IPS DF 19.7 (cell line): ENCODE measurements at regions not wholly inside any gene's neighbourhood (a gene's known extent, or its start where the extent isn't known, plus 50 kb on each side); places are given as distances from the start of the nearest gene placed in this dataset.
"Not testable (repeated sequence)": the region's sequence is repeated elsewhere in the genome, so short reads cannot be mapped to it uniquely, and the experiment has no call there.

ENCODE experiments used
- DNase-seq: peaks from one replicate; pipeline ENCODE4 v3.0.0-alpha.2; 2013; ENCODE audit warnings: low read depth, low spot score

DNA sequence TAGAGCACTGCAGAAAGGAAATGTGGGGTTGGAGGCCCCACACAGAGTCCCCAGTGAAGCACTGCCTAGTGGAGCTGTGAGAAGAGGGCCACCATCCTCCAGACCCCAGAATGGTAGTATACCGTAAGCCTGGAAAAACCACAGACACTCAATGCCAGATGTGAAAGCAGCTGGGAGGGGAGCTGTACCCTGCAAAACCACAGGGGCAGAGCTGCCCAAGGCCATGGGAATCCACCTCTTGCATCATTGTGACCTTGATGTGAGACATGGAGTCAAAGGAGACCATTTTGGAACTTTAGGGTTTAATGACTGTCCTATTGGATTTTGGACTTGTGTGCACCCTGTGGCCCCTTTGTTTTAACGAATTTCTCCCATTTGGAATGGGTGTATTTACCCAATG is 75.3 kb upstream of the SERPINE2 start:
- no peak for DNase-seq

DNA sequence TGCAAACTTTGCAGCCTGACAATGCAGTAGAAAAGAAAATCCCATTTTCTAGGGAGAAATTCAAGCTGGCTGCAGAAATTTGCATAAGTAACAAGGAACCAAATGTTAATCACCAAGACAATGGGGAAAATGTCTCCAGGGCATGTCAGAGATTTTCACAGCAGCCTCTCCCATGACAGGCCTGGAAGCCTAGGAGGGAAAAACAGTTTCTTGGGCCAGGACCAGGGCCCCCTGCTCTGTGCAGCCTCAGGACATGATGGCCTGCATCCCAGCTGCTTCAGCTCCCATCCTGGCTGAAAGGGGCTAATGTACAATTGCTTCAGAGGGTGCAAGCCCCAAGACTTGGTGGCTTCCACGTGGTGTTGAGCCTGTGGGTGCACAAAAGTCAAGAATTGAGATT is 74.8 kb upstream of the SERPINE2 start:
- not testable (repeated sequence) for DNase-seq

DNA sequence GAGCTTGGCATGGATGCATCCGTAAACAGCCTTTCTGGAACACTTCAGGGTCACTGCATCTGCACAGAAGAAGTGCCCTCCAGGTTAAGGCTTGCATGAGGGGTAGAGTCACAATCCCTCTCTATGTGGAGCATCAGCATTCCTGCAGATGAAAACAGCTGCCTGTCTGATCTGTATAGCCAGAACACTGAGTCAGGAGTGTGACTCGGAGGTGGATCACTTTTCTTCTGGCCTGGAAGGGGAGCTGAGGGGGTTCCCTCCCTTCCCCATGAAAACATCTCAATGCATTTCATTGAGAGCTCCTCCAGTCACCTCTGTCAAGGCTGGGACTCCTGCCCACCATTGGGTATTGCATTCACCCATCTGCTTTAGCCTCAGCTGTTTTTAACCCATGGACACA is 72.5 kb upstream of the SERPINE2 start:
- DNase-seq, result no peak

- DNase-seq, result no peak
Observed at GRCh38 chr2:224110811-224111210, 71.7 kb upstream of the SERPINE2 start.

DNA sequence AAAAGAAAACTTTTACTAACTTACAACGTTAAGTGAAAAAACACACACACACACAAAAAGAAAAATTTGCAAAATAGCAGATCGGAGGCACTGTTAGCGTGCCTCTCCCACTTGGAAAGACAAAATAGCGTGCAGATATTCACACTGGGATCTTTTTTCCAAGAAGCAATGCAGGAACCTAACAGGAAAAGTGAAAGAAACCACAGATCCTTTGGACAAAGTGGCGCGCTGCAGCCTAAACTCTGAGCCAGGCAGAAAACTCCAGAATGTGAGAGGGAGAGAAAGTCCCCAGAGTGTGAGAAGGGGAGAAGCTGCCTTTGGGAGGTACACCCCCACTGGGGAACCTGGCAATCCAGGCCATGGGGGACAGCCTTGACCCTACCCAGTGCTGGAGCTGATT is 70.7 kb upstream of the SERPINE2 start:
- no peak for DNase-seq

DNA sequence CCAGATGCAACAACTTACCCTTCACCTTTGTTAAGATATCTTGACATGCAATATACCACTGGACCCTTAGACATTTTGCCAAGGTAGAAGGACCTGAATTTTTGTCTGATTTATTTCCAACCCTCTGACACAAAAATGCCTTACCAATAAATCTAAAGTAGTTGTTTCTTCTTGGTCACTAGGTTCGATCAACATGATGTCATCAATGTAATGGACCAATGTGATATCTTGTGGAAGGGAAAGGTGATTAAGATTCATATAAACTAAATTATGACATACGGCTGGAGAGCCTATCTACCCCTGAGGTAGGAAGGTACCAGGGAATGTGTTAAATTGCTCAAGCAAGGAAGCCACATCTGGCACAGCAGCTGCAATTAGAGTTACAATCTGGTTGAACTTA is 67.7 kb upstream of the SERPINE2 start:
- no peak for DNase-seq

GRCh38 chr2:224104668-224105386 is 65.7 kb upstream of the SERPINE2 start:
- DNase-seq, result no peak

- DNase-seq, result no peak
Observed at GRCh38 chr2:224103651-224104050, 64.6 kb upstream of the SERPINE2 start.

- no peak for DNase-seq
Observed at GRCh38 chr2:224102991-224103390, 63.9 kb upstream of the SERPINE2 start.

DNA sequence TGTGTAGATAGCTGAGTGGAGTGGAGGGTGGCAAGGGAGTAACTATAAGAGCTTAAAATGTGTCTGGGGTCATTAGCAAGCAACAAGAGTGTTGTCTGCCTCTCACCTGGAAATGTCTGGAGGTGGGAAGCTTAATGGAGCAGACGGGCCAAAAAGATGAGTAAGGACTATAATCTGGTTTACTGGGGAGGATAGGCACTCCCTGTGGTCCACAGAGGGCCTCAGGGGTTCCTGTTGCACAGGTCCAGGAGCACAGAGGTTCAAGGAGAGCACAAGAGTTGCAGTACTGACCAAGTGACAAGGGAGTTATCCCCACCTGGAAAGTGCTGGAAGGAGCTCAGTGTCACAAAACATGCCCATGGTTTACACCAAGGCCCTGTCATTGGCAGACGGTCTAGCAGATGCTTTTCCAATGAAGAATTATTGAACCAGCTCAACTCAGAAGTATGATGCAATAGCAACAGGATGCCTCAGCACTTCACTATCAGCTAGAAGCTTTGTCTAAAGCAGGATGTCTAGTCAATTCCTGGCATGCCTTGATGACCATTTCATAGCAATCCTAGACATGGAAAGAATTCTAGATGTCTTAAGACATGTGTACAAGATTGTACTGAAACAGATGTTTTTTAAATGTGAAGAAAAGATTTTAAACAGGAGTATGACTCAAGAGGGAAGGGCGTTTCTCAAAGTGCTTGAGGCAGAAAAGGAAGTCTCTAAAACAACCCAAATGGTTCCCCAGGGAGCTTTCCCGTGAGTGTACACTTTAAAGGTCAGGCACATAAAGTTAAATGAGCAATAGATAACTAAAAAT is 62.9 kb upstream of the SERPINE2 start:
- DNase-seq, result no peak

DNA sequence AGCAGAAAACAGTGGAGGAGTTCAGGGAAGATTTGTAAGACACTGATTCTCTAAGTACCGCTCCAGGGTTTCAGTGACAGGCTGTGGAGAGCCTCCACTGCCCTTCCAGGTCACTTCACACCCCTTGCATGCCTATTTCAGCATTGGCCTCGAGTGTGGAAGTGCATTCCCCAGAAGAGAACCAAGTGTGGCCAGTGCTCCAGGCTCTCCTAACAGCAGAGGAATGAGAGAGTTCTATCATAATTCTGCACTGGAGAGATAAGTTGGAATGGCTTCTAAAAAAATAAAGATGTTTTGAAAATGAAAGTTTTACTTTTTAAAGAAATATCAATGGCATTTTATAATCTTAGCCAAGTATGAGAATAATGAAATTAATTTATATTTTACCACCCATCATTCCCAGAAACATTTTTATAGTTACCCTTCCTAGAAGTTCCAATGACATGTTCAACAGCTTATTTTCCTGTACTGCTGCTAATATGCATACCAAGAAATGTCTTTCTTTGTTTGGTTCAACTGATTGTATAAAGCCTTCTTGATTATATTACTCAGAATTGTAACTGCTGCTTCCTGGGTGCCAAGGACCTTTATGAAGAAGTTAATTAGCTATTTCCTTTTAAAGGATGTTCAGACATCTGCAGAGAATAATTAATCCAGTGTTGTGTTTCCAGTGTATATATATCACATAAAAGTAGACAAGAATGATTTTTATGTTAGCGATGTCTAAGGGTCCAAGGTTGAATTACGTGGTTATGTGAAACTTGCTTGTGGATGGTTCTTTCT is 61.0 kb upstream of the SERPINE2 start:
- no peak for DNase-seq

DNA sequence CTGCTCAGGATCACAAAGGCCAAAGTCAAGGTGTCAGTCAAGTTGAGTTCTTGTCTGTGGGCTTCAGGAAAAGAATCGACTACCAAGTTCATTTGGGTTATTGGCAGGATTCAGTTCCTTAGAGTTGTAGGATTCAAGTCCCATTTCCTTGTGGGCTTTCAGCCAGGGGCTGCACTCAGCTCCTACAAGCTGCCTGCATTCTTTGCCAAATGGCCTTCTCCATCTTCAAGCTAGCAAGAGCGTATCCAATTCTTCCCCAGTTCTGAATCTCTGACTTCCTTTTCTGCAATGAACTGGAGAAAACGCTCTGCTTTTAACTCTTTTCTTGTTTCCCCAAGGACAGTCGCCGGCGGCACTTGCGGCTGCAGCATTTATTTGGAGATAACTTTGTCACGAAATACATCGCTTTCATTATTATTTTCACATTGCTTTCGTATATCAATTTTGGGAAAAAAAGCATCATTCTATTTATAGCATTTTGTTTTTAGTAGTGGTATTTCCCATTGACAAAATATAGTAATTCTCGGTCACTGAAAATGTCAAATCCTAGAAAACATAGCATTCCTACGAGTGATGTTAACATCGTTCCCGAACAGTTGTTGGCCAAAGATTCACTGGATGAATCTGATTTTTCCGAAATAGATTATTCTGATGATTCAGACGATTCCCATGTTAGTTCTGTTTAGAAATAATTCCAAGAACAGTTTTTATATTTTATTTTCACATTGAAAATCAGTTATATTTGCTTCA is 59.6 kb upstream of the SERPINE2 start:
- no peak for DNase-seq

GRCh38 chr2:224094413-224094812 is 55.3 kb upstream of the SERPINE2 start:
- DNase-seq, result no peak

GRCh38 chr2:224091671-224092070 is 52.6 kb upstream of the SERPINE2 start:
- not testable (repeated sequence) for DNase-seq

GRCh38 chr2:224089606-224090005 is 50.5 kb upstream of the SERPINE2 start:
- not testable (repeated sequence) for DNase-seq
